ENCODE measurements at regions not wholly inside any gene's neighbourhood (a gene's known extent, or its start where the extent isn't known, plus 50 kb on each side); places are given as distances from the start of the nearest gene placed in this dataset.

DNA sequence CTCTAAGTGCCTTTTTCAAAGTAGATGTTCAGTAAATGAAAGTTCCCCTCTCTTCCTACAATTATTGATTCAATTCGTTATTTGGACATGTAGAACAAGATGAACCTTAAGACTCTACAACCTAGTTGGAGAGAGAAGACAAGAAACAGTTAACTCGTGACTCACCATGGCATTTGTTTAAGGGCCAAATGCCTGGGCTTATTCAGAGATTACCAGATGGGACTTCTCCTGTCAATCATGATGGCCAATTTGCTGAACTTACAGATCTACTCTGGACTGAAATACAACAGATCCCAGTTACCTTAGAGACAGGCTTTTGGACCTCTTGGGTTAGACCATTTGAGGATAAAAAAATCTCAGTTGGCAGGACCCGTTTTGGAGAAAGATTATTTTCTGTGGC, 93.5 kb downstream of the C1orf94 start:
- no peak for FAIRE-seq

GRCh38 chr1:34272152-34272551, 95.4 kb downstream of the C1orf94 start:
- FAIRE-seq: no peak

GRCh38 chr1:34275150-34275549, 98.4 kb downstream of the C1orf94 start:
- no peak for FAIRE-seq

- FAIRE-seq: no peak
Observed at GRCh38 chr1:34276606-34277005, 99.9 kb downstream of the C1orf94 start.

- FAIRE-seq: no peak
Observed at GRCh38 chr1:34277150-34277549, 100.4 kb downstream of the C1orf94 start.

GRCh38 chr1:34278211-34278610, 101.5 kb downstream of the C1orf94 start:
- FAIRE-seq: no peak

DNA sequence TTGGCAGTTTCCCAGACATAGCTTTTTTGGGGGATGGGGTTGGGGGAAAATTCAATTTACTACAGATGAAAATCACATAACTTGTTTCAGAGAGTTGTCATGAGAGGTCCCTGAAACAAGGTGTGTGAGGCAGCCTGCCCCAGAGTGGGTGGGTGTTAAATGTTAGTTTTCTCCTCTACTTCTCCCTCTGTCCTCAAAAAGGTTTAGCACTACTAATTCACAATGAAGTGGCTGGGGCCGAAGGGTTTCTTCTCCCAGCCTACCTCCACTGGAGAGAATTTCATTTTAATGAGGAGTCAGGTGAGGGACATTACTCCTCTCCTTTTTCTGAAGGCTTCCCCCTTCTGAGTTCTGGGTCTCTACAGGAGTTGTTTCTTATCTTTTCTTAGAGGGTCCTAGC, 103.3 kb downstream of the C1orf94 start:
- FAIRE-seq: no peak

DNA sequence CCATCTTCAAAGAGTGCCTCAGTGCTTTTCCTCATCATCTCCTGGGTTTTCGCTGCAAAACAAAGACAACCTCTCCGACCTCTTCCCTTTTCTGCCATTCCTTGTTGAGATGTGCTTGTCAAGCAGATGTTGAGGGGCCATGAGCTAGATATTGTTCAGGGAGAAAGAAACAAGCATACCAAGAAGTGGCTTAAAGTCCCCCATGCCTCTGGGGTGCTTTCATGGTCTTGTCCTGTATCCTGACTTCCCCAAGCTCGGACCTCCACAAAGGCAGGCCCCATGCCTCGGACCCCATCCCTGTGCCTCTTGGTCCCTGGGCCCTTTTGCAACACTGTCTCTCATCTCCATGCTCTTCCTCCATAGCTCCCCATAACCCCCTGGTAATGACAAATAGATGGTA, 103.8 kb downstream of the C1orf94 start:
- no peak for FAIRE-seq

DNA sequence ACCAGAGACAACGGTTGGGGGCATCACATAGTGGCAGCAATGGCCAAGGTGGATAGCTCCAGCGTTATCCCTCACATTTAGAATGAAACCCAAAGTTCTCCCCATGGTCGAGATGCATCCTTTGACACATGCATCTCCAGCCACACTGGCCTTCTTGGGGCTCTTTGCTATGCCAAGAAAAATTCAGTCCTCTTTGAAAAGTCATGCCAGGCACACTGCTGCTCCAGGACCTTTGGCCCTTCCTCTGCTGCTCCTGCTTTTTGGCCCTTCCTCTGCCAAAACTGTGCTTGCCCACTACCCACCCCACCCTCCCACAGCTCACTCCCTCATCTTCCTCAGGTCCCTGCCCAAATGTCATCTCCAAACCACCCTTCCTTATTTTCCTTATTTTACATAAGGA, 106.4 kb downstream of the C1orf94 start:
- FAIRE-seq: no peak

- no peak for FAIRE-seq
Observed at GRCh38 chr1:34286511-34286910, 109.8 kb downstream of the C1orf94 start.

GRCh38 chr1:34290831-34291230, 114.1 kb downstream of the C1orf94 start:
- FAIRE-seq: no peak

DNA sequence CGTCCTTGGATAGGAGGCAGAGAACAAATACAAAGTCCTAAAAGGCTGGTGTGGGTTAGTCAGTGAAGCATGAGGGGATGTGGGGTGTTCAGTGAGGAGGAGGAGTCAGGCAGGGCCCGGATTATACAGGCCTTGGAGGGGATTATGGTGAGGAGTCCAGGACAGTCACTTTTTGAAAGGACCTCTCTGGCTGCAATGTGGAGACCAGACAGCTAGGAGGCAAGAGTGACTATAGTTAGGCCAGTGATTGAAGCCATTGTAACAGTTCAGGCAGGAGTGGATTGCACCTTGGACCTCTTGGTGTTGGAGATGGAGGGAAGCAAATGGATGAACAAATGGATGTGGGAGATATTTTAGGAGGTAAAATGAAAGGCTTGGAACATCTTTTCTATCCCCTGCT, 115.8 kb downstream of the C1orf94 start:
- no peak for FAIRE-seq

- no peak for FAIRE-seq
Observed at GRCh38 chr1:34296059-34296458, 119.4 kb downstream of the C1orf94 start.

DNA sequence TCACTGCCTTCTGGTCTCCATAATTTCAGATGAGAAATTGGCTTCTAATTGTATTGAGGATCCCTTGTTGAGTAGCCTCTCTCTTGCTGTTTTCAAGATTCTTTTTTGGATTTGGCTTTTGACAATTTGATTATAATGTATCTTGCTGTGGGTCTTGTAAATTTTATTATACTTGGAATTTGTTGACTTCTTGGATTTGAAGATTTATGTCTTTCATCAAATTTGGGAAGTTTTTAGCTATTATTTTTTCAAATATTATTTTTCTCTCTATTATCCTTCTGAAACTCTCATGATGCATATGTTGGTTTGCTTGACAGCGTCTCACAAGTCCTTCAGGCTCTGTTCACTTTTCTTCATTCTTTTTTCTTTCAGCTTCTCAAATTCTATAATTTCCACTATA, 126.1 kb downstream of the C1orf94 start:
- FAIRE-seq: no peak

GRCh38 chr1:34303218-34303617, 126.5 kb downstream of the C1orf94 start:
- peak; percentile 76 for FAIRE-seq

DNA sequence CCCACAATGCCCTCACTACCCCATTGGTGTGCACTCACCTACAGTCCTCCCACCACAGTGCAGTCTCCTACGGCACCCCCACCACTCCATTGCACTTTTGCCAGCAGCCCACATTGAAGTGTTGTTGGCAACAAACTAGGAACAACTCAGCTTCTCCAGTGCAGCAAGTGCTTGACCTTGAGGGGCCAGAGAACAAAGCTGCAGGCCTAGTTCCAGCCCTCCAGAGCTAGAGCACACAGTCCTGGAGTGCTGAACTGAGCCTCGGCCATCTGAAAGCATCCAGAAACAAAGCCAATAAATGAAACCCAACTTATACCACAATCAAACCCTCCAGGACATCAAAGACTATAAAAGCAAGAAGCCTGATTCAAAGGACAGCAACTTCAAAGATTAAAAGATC, 129.9 kb downstream of the C1orf94 start:
- no peak for FAIRE-seq

DNA sequence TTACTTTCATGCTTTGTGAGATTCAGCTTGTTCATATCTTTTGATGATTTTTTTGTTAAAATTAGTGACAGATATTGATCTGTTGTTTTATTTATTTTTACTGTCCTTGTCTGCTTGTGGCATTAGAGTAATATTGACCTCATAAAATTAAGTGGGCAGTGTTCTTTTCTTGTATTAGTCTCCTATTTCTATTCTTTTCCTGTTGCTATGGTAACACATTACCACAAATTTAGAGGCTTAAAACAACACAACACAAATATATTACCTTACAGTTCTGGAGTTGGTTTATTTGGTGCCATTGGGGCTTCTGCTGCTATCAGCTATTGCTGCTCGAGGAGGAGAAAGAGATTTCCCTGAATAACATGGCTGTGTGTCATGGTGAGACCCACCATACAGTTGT, 135.7 kb downstream of the C1orf94 start:
- FAIRE-seq: no peak

DNA sequence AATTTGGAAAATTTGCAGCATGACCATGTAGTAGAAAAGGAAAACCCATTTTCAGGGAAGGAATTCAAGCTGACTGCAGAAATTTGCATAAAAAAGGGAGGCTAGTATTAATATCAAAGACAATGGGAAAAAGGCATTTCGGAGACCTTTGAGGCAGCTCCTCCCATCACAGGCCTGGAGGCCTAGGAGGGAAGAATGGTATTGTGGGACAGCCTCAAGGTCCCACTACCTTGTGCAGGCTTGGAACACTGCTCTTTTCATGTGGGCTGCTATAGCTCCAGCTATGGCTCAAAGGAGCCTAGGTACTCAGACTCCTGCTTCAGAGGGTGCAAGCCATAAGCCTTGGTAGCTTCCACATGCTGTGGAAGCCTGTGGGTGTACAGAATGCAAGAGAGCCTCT, 139.3 kb downstream of the C1orf94 start:
- no peak for FAIRE-seq

DNA sequence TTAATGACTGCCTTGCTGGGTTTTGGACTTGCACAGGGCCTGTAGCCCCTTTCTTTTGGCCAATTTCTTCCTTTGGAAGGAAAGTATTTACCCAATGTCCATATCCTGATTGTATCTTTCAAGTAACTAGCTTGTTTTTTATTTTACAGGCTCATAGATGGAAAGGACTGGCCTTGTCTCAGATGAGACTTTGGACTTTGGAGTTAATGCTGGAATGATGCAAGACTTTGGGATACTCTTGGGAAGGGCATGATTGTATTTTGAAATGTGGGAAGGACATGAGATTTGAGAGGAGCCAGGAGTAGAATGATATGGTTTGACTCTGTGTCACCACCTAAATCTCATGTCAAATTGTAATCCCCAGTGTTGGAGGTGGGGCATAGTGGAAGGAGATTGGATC, 140.1 kb downstream of the C1orf94 start:
- no peak for FAIRE-seq

GRCh38 chr1:34319218-34319617, 142.5 kb downstream of the C1orf94 start:
- no peak for FAIRE-seq

DNA sequence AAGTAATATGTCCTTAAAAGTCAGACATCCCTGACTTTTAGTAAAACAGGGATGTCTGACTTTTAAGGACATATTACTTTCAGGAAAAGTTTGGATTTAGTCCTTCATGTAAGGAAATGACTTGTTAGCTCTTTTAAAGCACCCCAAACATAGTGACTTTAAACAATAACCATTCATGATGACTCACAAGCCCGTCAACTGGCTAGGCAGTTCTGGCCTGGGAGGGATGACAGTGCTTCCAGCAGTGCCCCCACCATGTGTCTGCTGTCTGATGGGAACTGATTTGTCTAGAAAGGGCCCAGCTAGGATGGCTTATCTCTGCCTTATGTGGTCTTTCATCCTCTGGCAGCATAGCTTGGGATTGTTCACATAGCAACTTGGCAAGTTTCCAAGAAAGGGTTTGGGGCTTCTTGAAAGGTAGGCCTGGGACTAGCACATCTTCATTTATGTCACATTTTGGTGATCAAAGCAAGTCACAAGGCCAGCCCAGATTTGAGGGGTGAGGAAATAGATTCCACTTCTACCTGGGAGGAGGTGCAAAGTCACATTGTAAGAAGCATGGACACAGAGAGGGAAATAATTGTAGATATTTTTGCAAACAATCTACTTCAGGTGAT, 143.5 kb downstream of the C1orf94 start:
- FAIRE-seq: no peak

DNA sequence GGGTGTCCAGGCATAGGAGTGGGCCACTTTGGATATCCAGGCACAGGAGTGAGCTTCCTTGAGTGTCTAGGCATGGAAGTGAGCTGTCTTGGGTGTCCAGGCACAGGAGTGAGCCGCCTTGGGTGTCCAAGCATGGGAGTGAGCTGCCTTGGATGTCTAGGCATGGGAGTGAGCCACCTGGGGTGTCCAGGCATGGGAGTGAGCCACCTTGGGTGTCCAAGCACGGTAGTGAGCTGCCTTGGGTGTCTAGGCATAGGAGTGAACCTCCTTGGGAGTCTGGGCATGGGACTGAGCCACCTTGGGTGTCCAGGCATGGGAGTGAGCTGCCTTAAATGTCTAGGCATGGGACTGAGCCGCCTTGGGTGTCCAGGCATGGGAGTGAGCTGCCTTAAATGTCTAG, 146.3 kb downstream of the C1orf94 start:
- no peak for FAIRE-seq

DNA sequence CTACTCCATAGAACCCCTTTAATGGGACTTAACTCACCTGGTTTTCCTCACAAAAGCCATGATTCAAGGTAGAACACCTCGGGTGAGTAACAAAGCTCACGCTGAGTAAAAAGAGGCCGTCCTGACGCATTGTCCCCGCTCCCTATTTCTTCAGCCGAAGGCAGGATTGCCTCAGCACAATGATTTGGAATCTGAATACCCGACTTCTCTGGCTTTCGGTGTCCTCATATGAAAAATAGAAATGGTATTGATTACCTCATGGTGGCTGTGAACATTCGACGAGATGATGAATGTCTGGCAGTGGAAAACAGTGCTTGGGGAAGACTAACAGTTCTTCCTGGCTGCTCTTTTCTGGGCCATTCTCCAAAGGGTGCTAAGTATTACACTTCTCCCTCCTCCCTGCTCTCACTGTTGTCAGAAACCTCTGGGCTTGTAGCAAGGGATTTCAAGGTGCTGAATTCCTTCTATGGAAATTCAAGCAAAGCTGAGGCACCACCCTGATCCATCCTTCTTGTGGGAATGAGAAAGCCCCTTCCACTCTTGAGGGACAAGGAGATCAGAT, 148.3 kb downstream of the C1orf94 start:
- no peak for FAIRE-seq

DNA sequence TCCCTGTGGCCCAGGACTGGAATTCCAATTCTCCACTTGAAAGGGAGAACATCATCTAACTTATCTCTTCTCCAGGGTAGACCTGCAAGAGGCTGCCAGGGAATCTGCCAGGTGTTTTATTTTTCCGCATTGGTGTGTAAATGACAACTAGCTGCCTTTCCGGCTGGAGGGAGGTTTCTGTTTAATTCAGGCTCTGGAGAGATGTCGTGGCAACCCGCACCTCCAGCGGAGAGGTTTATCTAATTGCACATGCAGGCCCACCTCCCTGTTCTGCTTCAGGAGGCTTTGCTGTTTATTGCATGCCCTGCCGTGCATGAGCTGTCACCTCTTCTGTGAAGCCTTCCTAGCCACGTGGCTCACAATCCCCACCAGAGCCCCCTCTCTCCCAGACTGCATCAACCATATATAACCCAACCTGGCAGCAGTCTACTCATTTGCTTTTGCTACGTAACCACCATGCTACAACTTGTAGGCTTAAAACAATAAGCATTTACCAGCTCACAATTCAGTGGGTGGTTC, 151.6 kb downstream of the C1orf94 start:
- FAIRE-seq: no peak

GRCh38 chr1:34330061-34330460, 153.4 kb downstream of the C1orf94 start:
- FAIRE-seq: no peak

All from islet of Langerhans (tissue), 1 donor.